ENCODE measurements at regions not wholly inside any gene's neighbourhood (a gene's known extent, or its start where the extent isn't known, plus 50 kb on each side); places are given as distances from the start of the nearest gene placed in this dataset.

DNA sequence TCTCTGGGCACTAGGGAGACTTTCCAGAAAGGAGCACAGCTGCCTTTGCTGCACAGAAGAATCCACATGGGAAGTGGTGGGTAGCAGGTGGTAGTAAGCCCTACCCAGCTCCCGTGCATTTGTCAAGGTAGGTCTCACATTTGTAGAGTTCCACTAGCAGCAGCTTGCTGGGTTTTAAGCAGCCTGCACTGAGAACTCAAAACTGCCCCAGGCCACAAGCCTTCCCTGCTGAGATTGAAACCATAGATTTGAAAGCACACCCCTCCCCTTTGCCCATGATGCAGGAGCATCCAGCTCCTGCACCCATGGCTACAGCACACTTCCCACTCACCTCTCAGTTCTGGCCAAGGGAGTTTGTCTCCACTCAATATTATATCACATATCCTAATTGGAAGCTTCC is 604.5 kb upstream of the STEAP1 start:
- DNase-seq (ENCODE audit: low spot score) = no peak
- TF ChIP-seq, protein P1, sequence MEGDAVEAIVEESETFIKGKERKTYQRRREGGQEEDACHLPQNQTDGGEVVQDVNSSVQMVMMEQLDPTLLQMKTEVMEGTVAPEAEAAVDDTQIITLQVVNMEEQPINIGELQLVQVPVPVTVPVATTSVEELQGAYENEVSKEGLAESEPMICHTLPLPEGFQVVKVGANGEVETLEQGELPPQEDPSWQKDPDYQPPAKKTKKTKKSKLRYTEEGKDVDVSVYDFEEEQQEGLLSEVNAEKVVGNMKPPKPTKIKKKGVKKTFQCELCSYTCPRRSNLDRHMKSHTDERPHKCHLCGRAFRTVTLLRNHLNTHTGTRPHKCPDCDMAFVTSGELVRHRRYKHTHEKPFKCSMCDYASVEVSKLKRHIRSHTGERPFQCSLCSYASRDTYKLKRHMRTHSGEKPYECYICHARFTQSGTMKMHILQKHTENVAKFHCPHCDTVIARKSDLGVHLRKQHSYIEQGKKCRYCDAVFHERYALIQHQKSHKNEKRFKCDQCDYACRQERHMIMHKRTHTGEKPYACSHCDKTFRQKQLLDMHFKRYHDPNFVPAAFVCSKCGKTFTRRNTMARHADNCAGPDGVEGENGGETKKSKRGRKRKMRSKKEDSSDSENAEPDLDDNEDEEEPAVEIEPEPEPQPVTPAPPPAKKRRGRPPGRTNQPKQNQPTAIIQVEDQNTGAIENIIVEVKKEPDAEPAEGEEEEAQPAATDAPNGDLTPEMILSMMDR (IDR thresholded peaks at IDR 0.05; ENCODE audit: extremely low read depth, missing control alignments) = no peak

DNA sequence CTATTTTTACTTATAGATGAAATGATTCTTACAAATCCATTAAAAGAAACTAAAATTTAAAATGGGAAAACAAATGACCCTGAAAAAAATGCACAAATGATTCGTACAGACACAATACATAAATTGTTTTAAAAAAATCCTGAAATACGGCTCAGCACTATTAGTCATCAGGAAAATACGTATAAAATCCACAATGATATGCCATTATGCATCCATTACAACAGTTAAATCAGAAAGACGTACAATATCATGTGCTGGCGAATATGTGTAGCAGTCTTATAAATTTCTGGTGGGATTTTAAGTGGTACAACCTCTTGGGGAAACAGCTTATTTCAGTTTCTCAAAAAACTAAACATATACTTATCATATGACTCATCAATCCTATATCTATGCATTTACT is 600.1 kb upstream of the STEAP1 start:
- TF ChIP-seq, protein P1 (IDR thresholded peaks at IDR 0.05; ENCODE audit: extremely low read depth, missing control alignments) = no peak
- no peak for DNase-seq (ENCODE audit: low spot score)

DNA sequence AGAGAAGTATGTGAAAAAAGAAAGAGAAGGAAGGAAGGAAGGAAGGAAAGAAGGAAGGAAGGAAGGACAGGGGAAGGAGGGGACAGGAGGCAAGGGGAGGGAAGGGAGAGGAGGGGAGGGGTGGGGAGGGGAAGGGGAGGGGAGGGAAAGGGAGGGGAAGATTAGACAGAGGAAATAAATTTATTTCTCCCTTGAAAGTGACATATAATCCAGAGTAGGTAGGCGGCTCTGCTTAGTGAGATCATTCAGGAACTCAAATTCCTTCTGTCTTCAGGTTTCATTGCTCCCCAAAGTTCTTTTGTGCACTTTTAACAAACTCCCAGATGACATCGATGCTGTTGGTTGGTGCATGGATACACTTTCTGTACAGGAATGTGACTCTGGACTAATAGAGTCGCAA is 594.7 kb upstream of the STEAP1 start:
- DNase-seq (ENCODE audit: low spot score) = no peak
- TF ChIP-seq, protein P1 (IDR thresholded peaks at IDR 0.05; ENCODE audit: extremely low read depth, missing control alignments) = no peak

DNA sequence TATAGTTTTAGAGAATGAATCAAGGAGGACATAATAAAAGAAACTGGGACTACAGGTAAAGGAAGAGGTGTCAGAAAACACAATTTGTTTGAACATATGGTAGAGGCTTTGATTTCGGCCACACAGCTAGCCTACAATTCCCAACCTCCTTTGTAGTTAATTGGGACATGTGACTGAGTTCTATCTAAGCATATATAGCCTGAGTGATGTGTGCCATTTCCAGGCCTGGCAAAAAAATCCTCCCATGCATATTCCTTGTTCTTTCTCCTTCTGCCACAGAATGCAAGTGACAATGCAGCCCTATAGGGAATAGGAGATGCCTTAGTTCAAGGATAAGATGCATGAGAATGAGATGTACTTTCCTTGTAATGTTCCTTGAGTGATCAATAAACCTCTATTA is 590.7 kb upstream of the STEAP1 start:
- no peak for DNase-seq (ENCODE audit: low spot score)
- TF ChIP-seq, protein P1 (IDR thresholded peaks at IDR 0.05; ENCODE audit: extremely low read depth, missing control alignments) = no peak

DNA sequence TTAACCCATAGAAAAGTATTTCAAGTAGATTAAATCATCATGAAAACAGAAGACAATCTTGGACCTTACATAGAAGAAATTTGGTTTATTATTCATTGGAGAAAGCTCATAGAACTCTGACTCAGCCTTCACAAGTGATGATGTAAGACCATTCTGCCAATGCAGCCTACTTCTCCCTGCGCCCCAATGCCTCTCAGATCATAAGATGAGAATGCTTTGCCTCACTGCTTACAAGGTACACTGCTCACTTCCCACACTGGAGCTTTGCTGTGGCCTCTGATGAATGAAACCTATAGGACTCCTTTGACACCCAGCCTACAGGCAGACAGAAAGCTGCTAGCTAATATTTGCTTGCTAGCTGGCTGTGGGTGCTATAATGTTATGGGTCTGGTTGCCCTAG is 569.4 kb upstream of the STEAP1 start:
- TF ChIP-seq, protein P1 (IDR thresholded peaks at IDR 0.05; ENCODE audit: extremely low read depth, missing control alignments) = no peak
- DNase-seq (ENCODE audit: low spot score) = no peak

DNA sequence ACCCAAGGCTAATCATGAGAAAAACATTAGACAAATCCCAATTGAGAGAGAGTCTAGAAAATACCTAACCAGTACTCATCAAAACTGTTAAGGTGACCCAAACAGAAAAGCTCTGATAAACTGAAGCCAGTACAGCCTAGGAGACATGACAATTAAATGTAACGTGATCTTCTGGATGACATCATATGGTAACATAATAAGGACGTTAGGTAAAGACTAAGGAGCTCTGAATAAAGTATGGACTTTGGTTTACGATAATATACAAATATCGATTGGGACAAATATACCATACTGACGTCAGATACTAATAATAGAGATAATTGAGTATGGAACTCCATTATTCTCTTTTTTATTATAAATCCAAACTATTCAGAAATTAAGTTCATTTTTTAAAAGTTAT is 561.1 kb upstream of the STEAP1 start:
- no peak for DNase-seq (ENCODE audit: low spot score)
- TF ChIP-seq, protein P1 (IDR thresholded peaks at IDR 0.05; ENCODE audit: extremely low read depth, missing control alignments) = no peak

DNA sequence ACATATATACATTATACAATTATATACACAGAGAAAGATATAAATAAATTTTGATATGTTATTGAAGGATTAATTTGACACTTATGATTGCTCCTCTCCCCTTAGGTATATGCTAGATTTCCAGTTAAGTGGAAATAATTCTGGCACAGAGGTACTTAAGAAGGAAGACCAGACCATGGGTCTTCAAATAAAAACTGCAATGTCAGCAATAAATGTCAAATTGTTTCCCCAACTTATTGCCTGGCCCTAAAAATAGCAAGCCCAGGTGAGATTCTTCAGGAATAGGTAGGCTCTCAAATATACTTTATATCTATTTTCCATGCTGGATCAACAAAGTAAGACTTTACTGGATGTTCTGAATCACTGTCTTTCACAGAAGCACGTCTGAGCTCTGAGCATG is 551.3 kb upstream of the STEAP1 start:
- no peak for DNase-seq (ENCODE audit: low spot score)
- TF ChIP-seq, protein P1 (IDR thresholded peaks at IDR 0.05; ENCODE audit: extremely low read depth, missing control alignments) = no peak

Data from GM20000 (cell line).